Mesothelial cell of epicardium (in vitro differentiated cells): ENCODE measurements at regions not wholly inside any gene's neighbourhood (a gene's known extent, or its start where the extent isn't known, plus 50 kb on each side); places are given as distances from the start of the nearest gene placed in this dataset.

Experiments
- DNase-seq, 2 experiments: peaks; one replicate each; pipeline ENCODE4 v3.0.0; 2021; ENCODE audit warnings: low spot score in 2 of 2; ENCODE audit not compliant: unreplicated experiment in 2 of 2
- H3K27ac Mint-ChIP-seq: 2 replicates; pipeline ENCODE4 v1.8.0; 2021; ENCODE audit warnings: mixed read lengths
- H3K27me3 Mint-ChIP-seq: 2 replicates; pipeline ENCODE4 v1.8.0; 2021; ENCODE audit warnings: low read depth, mixed read lengths
- H3K36me3 Mint-ChIP-seq: 2 replicates; pipeline ENCODE4 v1.8.0; 2021; ENCODE audit warnings: mixed read lengths
- H3K4me1 Mint-ChIP-seq: 2 replicates; pipeline ENCODE4 v1.8.0; 2021; ENCODE audit warnings: mixed read lengths
- H3K4me3 Mint-ChIP-seq: 2 replicates; pipeline ENCODE4 v1.8.0; 2021; ENCODE audit warnings: mild to moderate bottlenecking, moderate library complexity, mixed read lengths
- H3K9me3 Mint-ChIP-seq: 2 replicates; pipeline ENCODE4 v1.8.0; 2021; ENCODE audit warnings: mixed read lengths
- TF ChIP-seq, protein P1 (sequence below): fragments of 200-600 bp; sonication (generic); IDR thresholded peaks from one replicate; pipeline ENCODE4 v1.5.0; 2021; ENCODE audit warnings: antibody characterized with exemption; ENCODE audit not compliant: unreplicated experiment

DNA sequence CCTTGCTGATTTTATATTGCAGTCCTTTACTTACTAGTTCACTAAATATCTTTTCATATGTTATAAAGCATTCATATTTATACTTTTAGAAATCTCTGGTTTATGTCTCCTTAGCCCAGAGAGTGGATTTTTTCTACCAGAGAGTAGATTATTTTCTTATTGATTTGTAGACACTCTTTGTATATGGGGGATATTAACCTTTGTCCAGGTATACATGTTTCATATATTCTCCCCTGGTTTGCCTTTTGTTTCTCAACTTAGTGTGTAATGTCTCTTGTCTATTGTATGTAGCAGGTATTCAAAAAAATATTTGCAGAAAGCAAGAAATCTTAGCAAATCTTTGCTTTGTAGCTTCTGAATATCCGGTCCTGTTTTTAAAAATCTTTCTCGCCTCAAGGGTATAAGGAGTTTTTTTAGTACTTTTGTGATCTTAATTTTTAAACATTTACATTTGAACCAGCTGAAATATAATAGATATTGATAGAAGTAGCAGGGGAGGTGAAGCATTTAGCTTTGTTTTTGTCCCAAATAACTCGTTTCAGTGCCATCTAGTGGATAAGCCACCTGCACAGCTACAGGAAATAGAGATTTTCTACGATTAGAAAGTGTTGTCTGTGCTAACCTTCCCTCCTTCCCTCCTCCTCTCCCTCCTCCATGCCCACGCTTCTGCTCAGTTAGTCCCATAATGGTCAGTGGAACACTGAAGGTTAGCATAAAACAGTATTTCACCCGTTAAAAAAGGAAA lies 97.0 kb downstream of the PHETA1 start:
- Mint-ChIP-seq H3K27me3 (no peaks in the 10 kb centered on the region), H3K4me1 (peaks cover 17% of the 10 kb centered on the region), H3K36me3 (peaks cover 2% of the 10 kb centered on the region), H3K4me3 (no peak overlapping the region), H3K9me3 (peaks cover 8% of the 10 kb centered on the region), H3K27ac (no peak overlapping the region)
- TF ChIP-seq, protein P1, sequence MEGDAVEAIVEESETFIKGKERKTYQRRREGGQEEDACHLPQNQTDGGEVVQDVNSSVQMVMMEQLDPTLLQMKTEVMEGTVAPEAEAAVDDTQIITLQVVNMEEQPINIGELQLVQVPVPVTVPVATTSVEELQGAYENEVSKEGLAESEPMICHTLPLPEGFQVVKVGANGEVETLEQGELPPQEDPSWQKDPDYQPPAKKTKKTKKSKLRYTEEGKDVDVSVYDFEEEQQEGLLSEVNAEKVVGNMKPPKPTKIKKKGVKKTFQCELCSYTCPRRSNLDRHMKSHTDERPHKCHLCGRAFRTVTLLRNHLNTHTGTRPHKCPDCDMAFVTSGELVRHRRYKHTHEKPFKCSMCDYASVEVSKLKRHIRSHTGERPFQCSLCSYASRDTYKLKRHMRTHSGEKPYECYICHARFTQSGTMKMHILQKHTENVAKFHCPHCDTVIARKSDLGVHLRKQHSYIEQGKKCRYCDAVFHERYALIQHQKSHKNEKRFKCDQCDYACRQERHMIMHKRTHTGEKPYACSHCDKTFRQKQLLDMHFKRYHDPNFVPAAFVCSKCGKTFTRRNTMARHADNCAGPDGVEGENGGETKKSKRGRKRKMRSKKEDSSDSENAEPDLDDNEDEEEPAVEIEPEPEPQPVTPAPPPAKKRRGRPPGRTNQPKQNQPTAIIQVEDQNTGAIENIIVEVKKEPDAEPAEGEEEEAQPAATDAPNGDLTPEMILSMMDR: no peak
- DNase-seq: no peak

DNA sequence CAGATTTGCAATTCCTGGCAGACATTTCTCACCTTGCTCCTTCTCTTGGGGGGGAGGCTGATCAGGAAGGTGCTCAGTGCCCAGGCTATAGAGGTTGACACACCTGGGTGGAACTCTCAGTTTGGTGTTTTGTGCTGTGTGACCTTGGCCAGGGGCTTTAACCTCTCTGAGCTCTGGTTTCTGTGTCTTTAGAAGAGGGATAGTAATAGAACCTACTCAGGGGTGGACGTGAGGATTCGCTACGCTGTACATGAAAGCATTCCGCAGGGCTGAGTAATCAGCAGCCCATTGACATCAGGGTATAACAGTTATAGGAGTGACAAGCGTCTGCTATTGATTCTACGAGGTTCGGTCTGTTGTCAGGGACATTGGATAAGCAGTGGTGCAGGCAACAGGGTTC lies 98.1 kb downstream of the PHETA1 start:
- Mint-ChIP-seq H3K4me3 (no peak overlapping the region), H3K9me3 (peaks cover 8% of the 10 kb centered on the region), H3K36me3 (peaks cover 2% of the 10 kb centered on the region), H3K4me1 (peaks cover 17% of the 10 kb centered on the region), H3K27me3 (no peaks in the 10 kb centered on the region), H3K27ac (no peak overlapping the region)
- no peak for DNase-seq
- TF ChIP-seq, protein P1: no peak

DNA sequence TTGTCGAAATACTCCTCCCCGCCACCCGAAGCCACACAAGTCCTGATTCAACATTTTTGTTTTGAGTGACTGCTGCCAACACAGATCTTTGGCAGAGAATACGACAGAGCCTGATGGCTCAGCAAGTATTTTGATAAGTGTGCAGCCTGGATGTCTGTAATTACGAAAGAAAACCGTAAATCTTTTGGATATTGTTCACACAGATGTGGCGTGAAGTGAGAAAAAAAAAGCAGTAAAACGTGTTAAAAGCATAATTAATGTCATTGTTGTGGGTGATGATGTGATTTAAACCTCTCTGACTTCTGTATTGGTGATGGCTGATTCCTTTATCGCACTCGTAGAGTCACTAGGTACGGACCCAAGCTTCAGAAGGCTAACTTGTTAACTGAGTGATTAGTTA lies 98.7 kb downstream of the PHETA1 start:
- peaks cover 8% of the 10 kb centered on the region for H3K9me3 Mint-ChIP-seq
- no peaks in the 10 kb centered on the region for H3K27me3 Mint-ChIP-seq
- peaks cover 2% of the 10 kb centered on the region for H3K36me3 Mint-ChIP-seq
- no peak overlapping the region for H3K27ac Mint-ChIP-seq
- H3K4me1 Mint-ChIP-seq: peaks cover 17% of the 10 kb centered on the region
- DNase-seq: no peak
- H3K4me3 Mint-ChIP-seq: no peak overlapping the region
- TF ChIP-seq, protein P1: no peak

DNA sequence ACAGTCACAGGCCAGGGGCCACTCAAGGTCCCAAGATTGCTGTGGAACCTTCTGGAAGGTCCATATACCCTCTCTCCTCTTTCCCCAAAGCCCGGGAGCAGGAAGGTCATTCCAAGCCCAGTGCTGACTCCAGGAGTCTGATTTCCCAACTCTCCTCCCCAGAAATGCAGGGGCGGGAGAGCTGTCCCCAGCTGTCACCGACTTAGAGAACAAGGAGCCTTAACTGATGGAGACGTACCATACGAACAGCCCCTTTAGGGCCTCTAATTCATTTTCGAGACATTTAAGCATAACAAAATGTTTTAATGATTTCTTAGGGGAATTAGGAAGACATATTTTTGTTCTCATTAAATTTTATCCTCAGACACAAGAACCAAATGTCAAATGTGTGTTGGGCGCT lies 99.2 kb downstream of the PHETA1 start:
- no peak for DNase-seq
- TF ChIP-seq, protein P1: no peak
- peaks cover 2% of the 10 kb centered on the region for H3K36me3 Mint-ChIP-seq
- H3K27ac Mint-ChIP-seq: no peak overlapping the region
- peaks cover 17% of the 10 kb centered on the region for H3K4me1 Mint-ChIP-seq
- H3K27me3 Mint-ChIP-seq: no peaks in the 10 kb centered on the region
- no peak overlapping the region for H3K4me3 Mint-ChIP-seq
- H3K9me3 Mint-ChIP-seq: peaks cover 8% of the 10 kb centered on the region

DNA sequence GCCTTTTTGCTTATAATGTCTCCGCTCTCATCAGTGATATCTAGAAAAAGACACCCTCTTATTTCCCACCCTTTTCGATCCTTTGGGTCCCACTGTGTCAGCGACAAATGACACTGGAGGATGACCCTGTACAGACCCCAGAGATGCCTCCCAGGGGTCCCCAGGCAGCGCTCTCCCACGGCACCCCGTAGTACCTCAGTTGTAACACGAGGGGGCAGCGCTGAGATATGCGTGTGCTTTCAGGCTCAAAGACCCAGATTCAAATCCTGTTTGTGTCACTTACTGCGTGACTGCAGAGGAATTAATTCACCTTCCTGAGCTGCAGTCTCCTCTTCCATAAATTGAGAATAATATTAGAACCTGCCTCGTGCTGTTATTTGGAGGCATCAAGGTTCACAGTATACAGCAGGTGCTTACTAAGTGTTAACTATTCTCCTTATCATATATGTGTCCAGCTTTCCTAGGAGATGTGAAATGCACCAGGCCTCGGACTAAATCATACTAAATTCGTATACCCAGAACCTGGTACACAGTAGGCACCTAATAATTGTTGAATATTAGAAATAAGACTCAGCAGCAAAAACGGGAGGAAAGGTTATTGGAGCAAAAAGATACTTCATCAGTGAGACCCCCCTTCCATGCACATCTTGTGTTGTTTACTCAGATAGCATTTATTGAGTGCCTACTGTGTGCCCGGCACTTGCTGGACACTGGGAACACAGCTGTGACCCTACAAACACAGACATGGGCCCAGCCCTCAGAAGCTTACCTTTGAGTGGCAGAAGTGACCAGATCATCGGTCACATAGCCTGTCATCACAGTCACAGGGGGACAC lies 99.9 kb downstream of the PHETA1 start:
- Mint-ChIP-seq H3K4me1 (peaks cover 17% of the 10 kb centered on the region), H3K4me3 (no peak overlapping the region), H3K36me3 (peaks cover 2% of the 10 kb centered on the region), H3K27ac (no peak overlapping the region), H3K27me3 (no peaks in the 10 kb centered on the region), H3K9me3 (peaks cover 8% of the 10 kb centered on the region)
- TF ChIP-seq, protein P1: peak; percentile 46
- DNase-seq: no peak
